ENCODE measurements at regions not wholly inside any gene's neighbourhood (a gene's known extent, or its start where the extent isn't known, plus 50 kb on each side); places are given as distances from the start of the nearest gene placed in this dataset.

- TF ChIP-seq, protein P1, sequence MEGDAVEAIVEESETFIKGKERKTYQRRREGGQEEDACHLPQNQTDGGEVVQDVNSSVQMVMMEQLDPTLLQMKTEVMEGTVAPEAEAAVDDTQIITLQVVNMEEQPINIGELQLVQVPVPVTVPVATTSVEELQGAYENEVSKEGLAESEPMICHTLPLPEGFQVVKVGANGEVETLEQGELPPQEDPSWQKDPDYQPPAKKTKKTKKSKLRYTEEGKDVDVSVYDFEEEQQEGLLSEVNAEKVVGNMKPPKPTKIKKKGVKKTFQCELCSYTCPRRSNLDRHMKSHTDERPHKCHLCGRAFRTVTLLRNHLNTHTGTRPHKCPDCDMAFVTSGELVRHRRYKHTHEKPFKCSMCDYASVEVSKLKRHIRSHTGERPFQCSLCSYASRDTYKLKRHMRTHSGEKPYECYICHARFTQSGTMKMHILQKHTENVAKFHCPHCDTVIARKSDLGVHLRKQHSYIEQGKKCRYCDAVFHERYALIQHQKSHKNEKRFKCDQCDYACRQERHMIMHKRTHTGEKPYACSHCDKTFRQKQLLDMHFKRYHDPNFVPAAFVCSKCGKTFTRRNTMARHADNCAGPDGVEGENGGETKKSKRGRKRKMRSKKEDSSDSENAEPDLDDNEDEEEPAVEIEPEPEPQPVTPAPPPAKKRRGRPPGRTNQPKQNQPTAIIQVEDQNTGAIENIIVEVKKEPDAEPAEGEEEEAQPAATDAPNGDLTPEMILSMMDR (IDR thresholded peaks at IDR 0.05) = no peak
- TF ChIP-seq NR3C1 (CRISPR knock-in tag; conservative IDR thresholded peaks at IDR 0.05; ENCODE audit: low read depth) = no peak
- TF ChIP-seq, protein P2, sequence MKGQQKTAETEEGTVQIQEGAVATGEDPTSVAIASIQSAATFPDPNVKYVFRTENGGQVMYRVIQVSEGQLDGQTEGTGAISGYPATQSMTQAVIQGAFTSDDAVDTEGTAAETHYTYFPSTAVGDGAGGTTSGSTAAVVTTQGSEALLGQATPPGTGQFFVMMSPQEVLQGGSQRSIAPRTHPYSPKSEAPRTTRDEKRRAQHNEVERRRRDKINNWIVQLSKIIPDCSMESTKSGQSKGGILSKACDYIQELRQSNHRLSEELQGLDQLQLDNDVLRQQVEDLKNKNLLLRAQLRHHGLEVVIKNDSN (CRISPR knock-in tag; IDR thresholded peaks at IDR 0.05) = no peak
- no peak for TF ChIP-seq SOX15 (CRISPR knock-in tag; IDR thresholded peaks at IDR 0.05)
- no peak for TF ChIP-seq NFYB (CRISPR knock-in tag; conservative IDR thresholded peaks at IDR 0.05; ENCODE audit: low read depth)
- TF ChIP-seq, protein P3, sequence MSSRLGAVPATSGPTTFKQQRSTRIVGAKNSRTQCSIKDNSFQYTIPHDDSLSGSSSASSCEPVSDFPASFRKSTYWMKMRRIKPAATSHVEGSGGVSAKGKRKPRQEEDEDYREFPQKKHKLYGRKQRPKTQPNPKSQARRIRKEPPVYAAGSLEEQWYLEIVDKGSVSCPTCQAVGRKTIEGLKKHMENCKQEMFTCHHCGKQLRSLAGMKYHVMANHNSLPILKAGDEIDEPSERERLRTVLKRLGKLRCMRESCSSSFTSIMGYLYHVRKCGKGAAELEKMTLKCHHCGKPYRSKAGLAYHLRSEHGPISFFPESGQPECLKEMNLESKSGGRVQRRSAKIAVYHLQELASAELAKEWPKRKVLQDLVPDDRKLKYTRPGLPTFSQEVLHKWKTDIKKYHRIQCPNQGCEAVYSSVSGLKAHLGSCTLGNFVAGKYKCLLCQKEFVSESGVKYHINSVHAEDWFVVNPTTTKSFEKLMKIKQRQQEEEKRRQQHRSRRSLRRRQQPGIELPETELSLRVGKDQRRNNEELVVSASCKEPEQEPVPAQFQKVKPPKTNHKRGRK (CRISPR knock-in tag; IDR thresholded peaks at IDR 0.05; ENCODE audit: borderline replicate concordance) = no peak
- TF ChIP-seq ATF1 (CRISPR knock-in tag; IDR thresholded peaks at IDR 0.05) = no peak
- no peak for TF ChIP-seq RELA (CRISPR knock-in tag; IDR thresholded peaks at IDR 0.05; ENCODE audit: borderline replicate concordance)
- TF ChIP-seq, protein P4, sequence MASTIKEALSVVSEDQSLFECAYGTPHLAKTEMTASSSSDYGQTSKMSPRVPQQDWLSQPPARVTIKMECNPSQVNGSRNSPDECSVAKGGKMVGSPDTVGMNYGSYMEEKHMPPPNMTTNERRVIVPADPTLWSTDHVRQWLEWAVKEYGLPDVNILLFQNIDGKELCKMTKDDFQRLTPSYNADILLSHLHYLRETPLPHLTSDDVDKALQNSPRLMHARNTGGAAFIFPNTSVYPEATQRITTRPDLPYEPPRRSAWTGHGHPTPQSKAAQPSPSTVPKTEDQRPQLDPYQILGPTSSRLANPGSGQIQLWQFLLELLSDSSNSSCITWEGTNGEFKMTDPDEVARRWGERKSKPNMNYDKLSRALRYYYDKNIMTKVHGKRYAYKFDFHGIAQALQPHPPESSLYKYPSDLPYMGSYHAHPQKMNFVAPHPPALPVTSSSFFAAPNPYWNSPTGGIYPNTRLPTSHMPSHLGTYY (CRISPR knock-in tag; IDR thresholded peaks at IDR 0.05) = no peak
- no peak for TF ChIP-seq OVOL2 (CRISPR knock-in tag; IDR thresholded peaks at IDR 0.05; ENCODE audit: borderline replicate concordance)
- TF ChIP-seq ZSCAN18 (CRISPR knock-in tag; IDR thresholded peaks at IDR 0.05) = no peak
Measured at GRCh38 chr13:33494596-33495204, 209.1 kb upstream of the STARD13 start.
